ENCODE measurements at regions not wholly inside any gene's neighbourhood (a gene's known extent, or its start where the extent isn't known, plus 50 kb on each side); places are given as distances from the start of the nearest gene placed in this dataset.

DNA sequence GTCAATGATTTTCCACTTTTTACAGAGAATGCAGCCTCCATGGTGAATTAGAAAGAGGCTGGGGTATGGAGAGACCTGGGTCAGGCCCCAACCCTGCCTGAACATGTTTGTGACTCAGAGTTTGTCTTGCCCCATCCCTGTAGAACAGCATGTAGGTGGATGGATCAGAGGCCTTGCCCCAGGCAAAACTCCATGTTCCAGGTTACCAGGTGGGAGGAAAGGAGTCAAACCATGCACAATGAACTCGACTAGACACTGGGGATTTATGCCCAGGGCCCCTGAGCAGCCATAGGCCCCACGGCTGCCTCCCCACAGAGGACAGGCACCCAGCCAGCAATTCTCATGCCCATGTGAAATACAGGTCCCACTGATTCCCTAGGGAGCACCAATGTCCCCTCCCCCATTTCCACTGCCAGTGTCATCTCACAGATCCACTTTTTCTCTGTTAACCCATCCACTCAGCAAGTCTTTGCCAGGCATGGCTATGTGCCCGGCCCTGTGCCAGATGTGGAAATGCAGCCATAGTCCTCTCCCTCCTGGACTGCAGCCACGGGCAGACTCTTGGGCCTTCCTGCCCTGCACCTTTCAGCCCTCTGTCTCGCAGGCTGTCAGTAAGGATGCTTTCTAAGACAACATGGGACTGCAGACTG lies 737.8 kb upstream of the HS6ST1 start:
- no peak for ATAC-seq
- ChIA-PET CTCF (no interaction called here), POLR2A (ENCODE audit: unreplicated experiment) (no interaction called here)
- Histone ChIP-seq H3K36me3 (ENCODE audit: low read depth, low read length) (no peaks in the 10 kb centered on the region), H2AFZ (ENCODE audit: low read length) (no peak overlapping the region), H3K27ac (ENCODE audit: low read length) (no peak overlapping the region), H3K9ac (ENCODE audit: low read length) (no peak overlapping the region), H3K9me3 (ENCODE audit: low read length) (no peaks in the 10 kb centered on the region), H3K4me3 (ENCODE audit: low read length) (no peak overlapping the region), H3K79me2 (ENCODE audit: low read length) (no peaks in the 10 kb centered on the region), H4K20me1 (ENCODE audit: low read length) (no peaks in the 10 kb centered on the region), H3F3A (ENCODE audit: low read length, unreplicated experiment) (no peaks in the 10 kb centered on the region), H3K4me2 (ENCODE audit: low read length) (no peak overlapping the region), H3K9me2 (replicated peaks; ENCODE audit: low read length) (no peaks in the 10 kb centered on the region), H3K4me1 (ENCODE audit: insufficient read depth, low read length) (no peaks in the 10 kb centered on the region), H3K27me3 (ENCODE audit: low read length) (no peaks in the 10 kb centered on the region)
- no peak for DNase-seq
- no peak for TF ChIP-seq EZH2phosphoT487 (IDR thresholded peaks at IDR 0.05; ENCODE audit: borderline replicate concordance, low read length)
- TF ChIP-seq EZH2 (IDR thresholded peaks at IDR 0.05; ENCODE audit: low read length, unreplicated experiment) = no peak
- TF ChIP-seq, protein P1, sequence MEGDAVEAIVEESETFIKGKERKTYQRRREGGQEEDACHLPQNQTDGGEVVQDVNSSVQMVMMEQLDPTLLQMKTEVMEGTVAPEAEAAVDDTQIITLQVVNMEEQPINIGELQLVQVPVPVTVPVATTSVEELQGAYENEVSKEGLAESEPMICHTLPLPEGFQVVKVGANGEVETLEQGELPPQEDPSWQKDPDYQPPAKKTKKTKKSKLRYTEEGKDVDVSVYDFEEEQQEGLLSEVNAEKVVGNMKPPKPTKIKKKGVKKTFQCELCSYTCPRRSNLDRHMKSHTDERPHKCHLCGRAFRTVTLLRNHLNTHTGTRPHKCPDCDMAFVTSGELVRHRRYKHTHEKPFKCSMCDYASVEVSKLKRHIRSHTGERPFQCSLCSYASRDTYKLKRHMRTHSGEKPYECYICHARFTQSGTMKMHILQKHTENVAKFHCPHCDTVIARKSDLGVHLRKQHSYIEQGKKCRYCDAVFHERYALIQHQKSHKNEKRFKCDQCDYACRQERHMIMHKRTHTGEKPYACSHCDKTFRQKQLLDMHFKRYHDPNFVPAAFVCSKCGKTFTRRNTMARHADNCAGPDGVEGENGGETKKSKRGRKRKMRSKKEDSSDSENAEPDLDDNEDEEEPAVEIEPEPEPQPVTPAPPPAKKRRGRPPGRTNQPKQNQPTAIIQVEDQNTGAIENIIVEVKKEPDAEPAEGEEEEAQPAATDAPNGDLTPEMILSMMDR (conservative IDR thresholded peaks at IDR 0.05; ENCODE audit: low read depth, low read length) = no peak
- no TSS peak for BruUV-seq (replicated peaks)
- intact Hi-C loops (cut with micrococcal nuclease) = no loop called here

DNA sequence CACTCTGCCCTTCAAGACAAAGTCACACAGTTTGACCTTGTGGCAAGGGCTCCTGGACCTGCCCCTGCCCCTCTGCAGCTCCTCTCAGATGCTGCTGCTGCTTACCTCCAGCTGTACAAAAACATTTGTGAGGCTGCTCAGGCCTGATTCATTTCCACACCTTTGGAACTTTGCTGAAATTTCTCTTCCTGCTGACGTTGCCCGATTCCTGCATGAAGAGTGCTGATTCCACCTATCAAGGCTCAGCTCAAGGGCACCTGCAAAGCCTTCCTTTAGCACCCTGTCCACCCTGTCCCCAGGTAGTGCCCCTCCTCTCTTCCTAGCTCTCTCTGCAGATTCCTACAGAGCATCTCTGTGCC lies 738.3 kb upstream of the HS6ST1 start:
- H3K9me2 ChIP-seq (replicated peaks; ENCODE audit: low read length) = no peaks in the 10 kb centered on the region
- no peak overlapping the region for H3K4me3 ChIP-seq (ENCODE audit: low read length)
- no peak overlapping the region for H3K4me2 ChIP-seq (ENCODE audit: low read length)
- H3K9me3 ChIP-seq (ENCODE audit: low read length) = no peaks in the 10 kb centered on the region
- POLR2A ChIA-PET (ENCODE audit: unreplicated experiment) = no interaction called here
- H3K36me3 ChIP-seq (ENCODE audit: low read depth, low read length) = no peaks in the 10 kb centered on the region
- no peaks in the 10 kb centered on the region for H3K27me3 ChIP-seq (ENCODE audit: low read length)
- intact Hi-C loops (cut with micrococcal nuclease) = no loop called here
- DNase-seq (no peak), ATAC-seq (no peak)
- H3F3A ChIP-seq (ENCODE audit: low read length, unreplicated experiment) = no peaks in the 10 kb centered on the region
- BruUV-seq (replicated peaks) = no TSS peak
- no peaks in the 10 kb centered on the region for H4K20me1 ChIP-seq (ENCODE audit: low read length)
- TF ChIP-seq EZH2phosphoT487 (IDR thresholded peaks at IDR 0.05; ENCODE audit: borderline replicate concordance, low read length) (no peak), EZH2 (IDR thresholded peaks at IDR 0.05; ENCODE audit: low read length, unreplicated experiment) (no peak)
- TF ChIP-seq, protein P1 (conservative IDR thresholded peaks at IDR 0.05; ENCODE audit: low read depth, low read length) = no peak
- no peaks in the 10 kb centered on the region for H3K4me1 ChIP-seq (ENCODE audit: insufficient read depth, low read length)
- CTCF ChIA-PET = no interaction called here
- no peaks in the 10 kb centered on the region for H3K79me2 ChIP-seq (ENCODE audit: low read length)
- no peak overlapping the region for H3K9ac ChIP-seq (ENCODE audit: low read length)
- no peak overlapping the region for H3K27ac ChIP-seq (ENCODE audit: low read length)
- no peak overlapping the region for H2AFZ ChIP-seq (ENCODE audit: low read length)

DNA sequence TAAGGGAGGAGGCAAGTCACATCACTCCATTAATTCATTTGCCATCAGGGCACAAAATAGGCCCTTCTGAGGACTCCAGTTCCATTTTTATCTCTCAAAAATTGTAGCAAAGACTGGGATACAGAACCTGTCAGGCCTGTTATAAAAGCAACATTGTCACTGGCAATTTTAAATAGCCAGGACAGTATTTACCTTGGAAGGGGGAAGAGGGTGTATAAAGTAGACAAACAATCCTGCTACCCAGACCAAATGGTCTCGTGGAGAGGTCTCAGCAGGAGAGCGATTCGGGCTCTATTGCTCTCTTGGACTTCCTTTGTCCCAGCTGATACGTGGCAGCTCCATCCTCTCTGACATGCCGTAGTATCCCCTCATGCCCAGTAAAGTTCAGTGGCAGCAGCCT lies 740.3 kb upstream of the HS6ST1 start:
- Histone ChIP-seq H3K27ac (ENCODE audit: low read length) (no peak overlapping the region), H3K9me3 (ENCODE audit: low read length) (no peaks in the 10 kb centered on the region), H3K27me3 (ENCODE audit: low read length) (no peaks in the 10 kb centered on the region), H3K79me2 (ENCODE audit: low read length) (no peaks in the 10 kb centered on the region), H3K9ac (ENCODE audit: low read length) (no peak overlapping the region), H3K4me2 (ENCODE audit: low read length) (no peak overlapping the region), H3K9me2 (replicated peaks; ENCODE audit: low read length) (no peaks in the 10 kb centered on the region), H3K4me3 (ENCODE audit: low read length) (no peak overlapping the region), H2AFZ (ENCODE audit: low read length) (no peak overlapping the region), H3K36me3 (ENCODE audit: low read depth, low read length) (no peaks in the 10 kb centered on the region), H3K4me1 (ENCODE audit: insufficient read depth, low read length) (no peaks in the 10 kb centered on the region), H4K20me1 (ENCODE audit: low read length) (no peaks in the 10 kb centered on the region), H3F3A (ENCODE audit: low read length, unreplicated experiment) (no peaks in the 10 kb centered on the region)
- intact Hi-C loops (cut with micrococcal nuclease) = no loop called here
- POLR2A ChIA-PET (ENCODE audit: unreplicated experiment) = no interaction called here
- CTCF ChIA-PET = no interaction called here
- ATAC-seq (no peak), DNase-seq (no peak)
- no TSS peak for BruUV-seq (replicated peaks)
- no peak for TF ChIP-seq EZH2 (IDR thresholded peaks at IDR 0.05; ENCODE audit: low read length, unreplicated experiment)
- TF ChIP-seq EZH2phosphoT487 (IDR thresholded peaks at IDR 0.05; ENCODE audit: borderline replicate concordance, low read length) = no peak
- TF ChIP-seq, protein P1 (conservative IDR thresholded peaks at IDR 0.05; ENCODE audit: low read depth, low read length) = no peak
